ENCODE measurements at regions not wholly inside any gene's neighbourhood (a gene's known extent, or its start where the extent isn't known, plus 50 kb on each side); places are given as distances from the start of the nearest gene placed in this dataset.
"Not testable (repeated sequence)": the region's sequence is repeated elsewhere in the genome, so short reads cannot be mapped to it uniquely, and the experiment has no call there.

GRCh38 chr14:104476437-104476836 is 103.1 kb upstream of the C14orf180 start:
- DNase-seq (ENCODE audit: low spot score): no peak
- in situ Hi-C loops (cut with MboI; ENCODE audit: low sequenced_read_pairs, unreplicated experiment): no loop called here
- no peak for TF ChIP-seq CTCF (IDR thresholded peaks at IDR 0.05; ENCODE audit: borderline replicate concordance, control extremely low read depth, extremely low read depth, insufficient read depth, missing control alignments)

- DNase-seq (ENCODE audit: low spot score): no peak
- in situ Hi-C loops (cut with MboI; ENCODE audit: low sequenced_read_pairs, unreplicated experiment): no loop called here
- TF ChIP-seq CTCF (IDR thresholded peaks at IDR 0.05; ENCODE audit: borderline replicate concordance, control extremely low read depth, extremely low read depth, insufficient read depth, missing control alignments): no peak
Observed at GRCh38 chr14:104477117-104477623, 102.4 kb upstream of the C14orf180 start.

- no peak for TF ChIP-seq CTCF (IDR thresholded peaks at IDR 0.05; ENCODE audit: borderline replicate concordance, control extremely low read depth, extremely low read depth, insufficient read depth, missing control alignments)
- in situ Hi-C loops (cut with MboI; ENCODE audit: low sequenced_read_pairs, unreplicated experiment): no loop called here
- no peak for DNase-seq (ENCODE audit: low spot score)
Observed at GRCh38 chr14:104477666-104478380, 101.7 kb upstream of the C14orf180 start.

GRCh38 chr14:104478656-104479055 is 100.9 kb upstream of the C14orf180 start:
- no peak for DNase-seq (ENCODE audit: low spot score)
- TF ChIP-seq CTCF (IDR thresholded peaks at IDR 0.05; ENCODE audit: borderline replicate concordance, control extremely low read depth, extremely low read depth, insufficient read depth, missing control alignments): no peak
- in situ Hi-C loops (cut with MboI; ENCODE audit: low sequenced_read_pairs, unreplicated experiment): no loop called here

- DNase-seq (ENCODE audit: low spot score): no peak
- in situ Hi-C loops (cut with MboI; ENCODE audit: low sequenced_read_pairs, unreplicated experiment): no loop called here
- no peak for TF ChIP-seq CTCF (IDR thresholded peaks at IDR 0.05; ENCODE audit: borderline replicate concordance, control extremely low read depth, extremely low read depth, insufficient read depth, missing control alignments)
Observed at GRCh38 chr14:104479901-104480300, 99.7 kb upstream of the C14orf180 start.

- no peak for TF ChIP-seq CTCF (IDR thresholded peaks at IDR 0.05; ENCODE audit: borderline replicate concordance, control extremely low read depth, extremely low read depth, insufficient read depth, missing control alignments)
- DNase-seq (ENCODE audit: low spot score): no peak
Observed at GRCh38 chr14:104481323-104481722, 98.2 kb upstream of the C14orf180 start.

GRCh38 chr14:104482017-104482416 is 97.5 kb upstream of the C14orf180 start:
- in situ Hi-C loops (cut with MboI; ENCODE audit: low sequenced_read_pairs, unreplicated experiment); DNase-seq (ENCODE audit: low spot score): not testable (repeated sequence)

More at GRCh38 chr14:104481323-104481722, 98.2 kb upstream of the C14orf180 start:
- in situ Hi-C loops (cut with MboI; ENCODE audit: low sequenced_read_pairs, unreplicated experiment): no loop called here
